ENCODE measurements at regions not wholly inside any gene's neighbourhood (a gene's known extent, or its start where the extent isn't known, plus 50 kb on each side); places are given as distances from the start of the nearest gene placed in this dataset.

GRCh38 chr2:5360081-5360480 is 332.1 kb upstream of the SOX11 start:
- no peaks in the 10 kb centered on the region for H3K4me1 ChIP-seq (ENCODE audit: control insufficient read depth, insufficient read depth, low read length)
- no peak overlapping the region for H3K27ac ChIP-seq (ENCODE audit: extremely low read depth, low read depth, low read length)
- no peaks in the 10 kb centered on the region for H3K9me3 ChIP-seq (ENCODE audit: control insufficient read depth, insufficient read depth, low read depth, low read length)
- TF ChIP-seq ZNF623 (tag by site-specific recombination; IDR thresholded peaks at IDR 0.05) (no peak), ZNF140 (tag by site-specific recombination; IDR thresholded peaks at IDR 0.05) (no peak), ZBTB1 (tag by site-specific recombination; IDR thresholded peaks at IDR 0.05) (no peak), ZFP3 (tag by site-specific recombination; IDR thresholded peaks at IDR 0.05; ENCODE audit: low read depth) (no peak), OSR2 (tag by site-specific recombination; IDR thresholded peaks at IDR 0.05) (no peak), ZBTB6 (tag by site-specific recombination; IDR thresholded peaks at IDR 0.05) (no peak), ZSCAN16 (tag by site-specific recombination; IDR thresholded peaks at IDR 0.05) (no peak), WT1 (tag by site-specific recombination; IDR thresholded peaks at IDR 0.05) (no peak), PBX3 (CRISPR knock-in tag; IDR thresholded peaks at IDR 0.05) (no peak), ZBTB48 (tag by site-specific recombination; IDR thresholded peaks at IDR 0.05) (no peak), ZNF677 (tag by site-specific recombination; IDR thresholded peaks at IDR 0.05) (no peak), ZNF175 (tag by site-specific recombination; IDR thresholded peaks at IDR 0.05) (no peak), ZNF830 (tag by site-specific recombination; IDR thresholded peaks at IDR 0.05; ENCODE audit: low read depth) (no peak), ZNF843 (tag by site-specific recombination; IDR thresholded peaks at IDR 0.05) (no peak), ZNF114 (tag by site-specific recombination; IDR thresholded peaks at IDR 0.05) (no peak), ZNF837 (tag by site-specific recombination; IDR thresholded peaks at IDR 0.05) (no peak), ZNF18 (tag by site-specific recombination; IDR thresholded peaks at IDR 0.05) (no peak)
- TF ChIP-seq, protein P1, sequence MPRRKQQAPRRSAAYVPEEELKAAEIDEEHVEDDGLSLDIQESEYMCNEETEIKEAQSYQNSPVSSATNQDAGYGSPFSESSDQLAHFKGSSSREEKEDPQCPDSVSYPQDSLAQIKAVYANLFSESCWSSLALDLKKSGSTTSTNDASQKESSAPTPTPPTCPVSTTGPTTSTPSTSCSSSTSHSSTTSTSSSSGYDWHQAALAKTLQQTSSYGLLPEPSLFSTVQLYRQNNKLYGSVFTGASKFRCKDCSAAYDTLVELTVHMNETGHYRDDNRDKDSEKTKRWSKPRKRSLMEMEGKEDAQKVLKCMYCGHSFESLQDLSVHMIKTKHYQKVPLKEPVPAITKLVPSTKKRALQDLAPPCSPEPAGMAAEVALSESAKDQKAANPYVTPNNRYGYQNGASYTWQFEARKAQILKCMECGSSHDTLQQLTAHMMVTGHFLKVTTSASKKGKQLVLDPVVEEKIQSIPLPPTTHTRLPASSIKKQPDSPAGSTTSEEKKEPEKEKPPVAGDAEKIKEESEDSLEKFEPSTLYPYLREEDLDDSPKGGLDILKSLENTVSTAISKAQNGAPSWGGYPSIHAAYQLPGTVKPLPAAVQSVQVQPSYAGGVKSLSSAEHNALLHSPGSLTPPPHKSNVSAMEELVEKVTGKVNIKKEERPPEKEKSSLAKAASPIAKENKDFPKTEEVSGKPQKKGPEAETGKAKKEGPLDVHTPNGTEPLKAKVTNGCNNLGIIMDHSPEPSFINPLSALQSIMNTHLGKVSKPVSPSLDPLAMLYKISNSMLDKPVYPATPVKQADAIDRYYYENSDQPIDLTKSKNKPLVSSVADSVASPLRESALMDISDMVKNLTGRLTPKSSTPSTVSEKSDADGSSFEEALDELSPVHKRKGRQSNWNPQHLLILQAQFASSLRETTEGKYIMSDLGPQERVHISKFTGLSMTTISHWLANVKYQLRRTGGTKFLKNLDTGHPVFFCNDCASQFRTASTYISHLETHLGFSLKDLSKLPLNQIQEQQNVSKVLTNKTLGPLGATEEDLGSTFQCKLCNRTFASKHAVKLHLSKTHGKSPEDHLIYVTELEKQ (tag by site-specific recombination; IDR thresholded peaks at IDR 0.05; ENCODE audit: borderline replicate concordance), result no peak
- TF ChIP-seq, protein P2, sequence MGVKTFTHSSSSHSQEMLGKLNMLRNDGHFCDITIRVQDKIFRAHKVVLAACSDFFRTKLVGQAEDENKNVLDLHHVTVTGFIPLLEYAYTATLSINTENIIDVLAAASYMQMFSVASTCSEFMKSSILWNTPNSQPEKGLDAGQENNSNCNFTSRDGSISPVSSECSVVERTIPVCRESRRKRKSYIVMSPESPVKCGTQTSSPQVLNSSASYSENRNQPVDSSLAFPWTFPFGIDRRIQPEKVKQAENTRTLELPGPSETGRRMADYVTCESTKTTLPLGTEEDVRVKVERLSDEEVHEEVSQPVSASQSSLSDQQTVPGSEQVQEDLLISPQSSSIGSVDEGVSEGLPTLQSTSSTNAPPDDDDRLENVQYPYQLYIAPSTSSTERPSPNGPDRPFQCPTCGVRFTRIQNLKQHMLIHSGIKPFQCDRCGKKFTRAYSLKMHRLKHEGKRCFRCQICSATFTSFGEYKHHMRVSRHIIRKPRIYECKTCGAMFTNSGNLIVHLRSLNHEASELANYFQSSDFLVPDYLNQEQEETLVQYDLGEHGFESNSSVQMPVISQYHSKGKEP (tag by site-specific recombination; IDR thresholded peaks at IDR 0.05), result no peak
- ChIA-PET CTCF (no interaction called here), POLR2A (no interaction called here)
- H3K36me3 ChIP-seq (ENCODE audit: control insufficient read depth in 2 of 2, insufficient read depth in 1 of 2, low read length in 2 of 2), result no peaks in the 10 kb centered on the region
- no peak overlapping the region for H3K4me3 ChIP-seq (ENCODE audit: low read depth, low read length)
